Adrenal gland (tissue), 9 donors: ENCODE measurements at regions not wholly inside any gene's neighbourhood (a gene's known extent, or its start where the extent isn't known, plus 50 kb on each side); places are given as distances from the start of the nearest gene placed in this dataset.
"Not testable (repeated sequence)": the region's sequence is repeated elsewhere in the genome, so short reads cannot be mapped to it uniquely, and the experiment has no call there.

ENCODE experiments used
- DNase-seq, 7 donors: peaks; one replicate each; pipeline ENCODE4 v3.0.0-alpha.2; 2019 to 2020
- H3K27ac ChIP-seq, 5 donors: fragments of 200-600 bp; sonication (generic) in 4 of 5; 1 replicate in 3 of 5; 2 replicates in 2 of 5; pipeline versions ENCODE4 v1.5.1 to v1.8.0; 2016 to 2020; ENCODE audit warnings: mild to moderate bottlenecking in 1 of 5
- H3K27me3 ChIP-seq: fragments of 200-600 bp; 2 replicates; pipeline ENCODE4 v1.8.0; 2021
- H3K36me3 ChIP-seq, 2 donors: fragments of 200-600 bp; replicated peaks in 1 of 2; 1 replicate in 1 of 2; 2 replicates in 1 of 2; pipeline versions ENCODE4 v1.5.1 to v1.8.0; 2018 to 2022
- H3K4me1 ChIP-seq, 2 donors: fragments of 200-600 bp; replicated peaks in 1 of 2; 1 replicate in 1 of 2; 2 replicates in 1 of 2; pipeline versions ENCODE4 v1.5.1 to v1.8.0; 2018 to 2021
- H3K4me3 ChIP-seq, 4 donors: fragments of 200-600 bp; sonication (generic) in 3 of 4; one replicate each; pipeline ENCODE4 v1.5.1; 2016 to 2018
- H3K9me3 ChIP-seq, 3 donors: fragments of 200-600 bp; sonication (generic) in 1 of 3; replicated peaks in 1 of 3; 1 replicate in 2 of 3; 2 replicates in 1 of 3; pipeline versions ENCODE4 v1.5.1 to v1.8.0; 2016 to 2021
- POLR2A ChIP-seq, 2 donors: fragments of 450-650 bp; IDR thresholded peaks; one replicate each; pipeline ENCODE4 v1.6.1; 2017; ENCODE audit warnings: antibody characterized with exemption in 2 of 2, mild to moderate bottlenecking in 2 of 2, moderate library complexity in 1 of 2
- WGBS, 4 donors: extraction: QIAGEN DNeasy Blood & Tissue Kit in 2 of 4; methylation state at CpG; one replicate each; pipeline versions ENCODE4 v1.1.5 to v1.1.7; 2013 to 2017; 5-methylcytosine and 5-hydroxymethylcytosine counted together
- intact Hi-C, 2 donors: fragments of 100-400 bp; cut with DNase I; formaldehyde crosslinking; loops; one replicate each; pipeline versions ENCODE4 v1.14.1 to v1.15.0; 2022 to 2023
- TF ChIP-seq, protein P1 (sequence below), 6 experiments: fragments of 450-650 bp in 4 of 6; fragments of 200-600 bp in 2 of 6; sonication (generic) in 1 of 6; IDR thresholded peaks; 1 replicate in 5 of 6; 2 replicates in 1 of 6; pipeline versions ENCODE4 v1.5.1 to v1.8.0; 2016 to 2021; ENCODE audit warnings: antibody characterized with exemption in 6 of 6, mild to moderate bottlenecking in 2 of 6, moderate library complexity in 1 of 6
- donor health status: healthy with polysubstance abuse.
- donor health status: Bipolar disorder and iron deficiency.
- donor health status: DM: yes; HTN: yes; CAD: no.
- donor health status: DM: no; HTN: no; CAD: no.
- donor health status: DM: no; HTN: no; CAD: no.

- H3K9me3 ChIP-seq, result no peaks in the 10 kb centered on the region
- TF ChIP-seq POLR2A (IDR thresholded peaks at IDR 0.05), result no peak
- TF ChIP-seq, protein P1, sequence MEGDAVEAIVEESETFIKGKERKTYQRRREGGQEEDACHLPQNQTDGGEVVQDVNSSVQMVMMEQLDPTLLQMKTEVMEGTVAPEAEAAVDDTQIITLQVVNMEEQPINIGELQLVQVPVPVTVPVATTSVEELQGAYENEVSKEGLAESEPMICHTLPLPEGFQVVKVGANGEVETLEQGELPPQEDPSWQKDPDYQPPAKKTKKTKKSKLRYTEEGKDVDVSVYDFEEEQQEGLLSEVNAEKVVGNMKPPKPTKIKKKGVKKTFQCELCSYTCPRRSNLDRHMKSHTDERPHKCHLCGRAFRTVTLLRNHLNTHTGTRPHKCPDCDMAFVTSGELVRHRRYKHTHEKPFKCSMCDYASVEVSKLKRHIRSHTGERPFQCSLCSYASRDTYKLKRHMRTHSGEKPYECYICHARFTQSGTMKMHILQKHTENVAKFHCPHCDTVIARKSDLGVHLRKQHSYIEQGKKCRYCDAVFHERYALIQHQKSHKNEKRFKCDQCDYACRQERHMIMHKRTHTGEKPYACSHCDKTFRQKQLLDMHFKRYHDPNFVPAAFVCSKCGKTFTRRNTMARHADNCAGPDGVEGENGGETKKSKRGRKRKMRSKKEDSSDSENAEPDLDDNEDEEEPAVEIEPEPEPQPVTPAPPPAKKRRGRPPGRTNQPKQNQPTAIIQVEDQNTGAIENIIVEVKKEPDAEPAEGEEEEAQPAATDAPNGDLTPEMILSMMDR (IDR thresholded peaks at IDR 0.05), result no peak
- no peaks in the 10 kb centered on the region for H3K27me3 ChIP-seq
- H3K27ac ChIP-seq, result no peak overlapping the region
- H3K4me3 ChIP-seq, result no peak overlapping the region
- no peak for DNase-seq
- H3K36me3 ChIP-seq, result no peaks in the 10 kb centered on the region
- intact Hi-C loops, result no loop called here
- no peaks in the 10 kb centered on the region for H3K4me1 ChIP-seq
- WGBS, 4 donors, result 83 to 95% (median 86%) methylated on average over 3 of the region's 3 CpGs
These were observed 95.1 kb upstream of the DAPK1 start for GRCh38 chr9:87402537-87402936.

GRCh38 chr9:87405677-87406542, 91.8 kb upstream of the DAPK1 start:
- H3K4me1 ChIP-seq, result no peaks in the 10 kb centered on the region
- intact Hi-C loops, result no loop called here
- H3K27ac ChIP-seq, result no peak overlapping the region
- H3K36me3 ChIP-seq, result no peaks in the 10 kb centered on the region
- peak in 2 of 7 donors; percentile 5 to 16 for DNase-seq
- no peak overlapping the region for H3K4me3 ChIP-seq
- no peak for TF ChIP-seq POLR2A (IDR thresholded peaks at IDR 0.05)
- no peaks in the 10 kb centered on the region for H3K9me3 ChIP-seq
- no peaks in the 10 kb centered on the region for H3K27me3 ChIP-seq
- 57 to 73% (median 71%) methylated on average over 3 of the region's 3 CpGs for WGBS, 4 donors

- Histone ChIP-seq H3K27ac (no peak overlapping the region), H3K36me3 (no peaks in the 10 kb centered on the region), H3K27me3 (no peaks in the 10 kb centered on the region), H3K9me3 (no peaks in the 10 kb centered on the region), H3K4me3 (no peak overlapping the region), H3K4me1 (no peaks in the 10 kb centered on the region)
- TF ChIP-seq, protein P1 (IDR thresholded peaks at IDR 0.05), result no peak
- TF ChIP-seq POLR2A (IDR thresholded peaks at IDR 0.05), result no peak
- no peak for DNase-seq
- 60 to 66% (median 65%) methylated on average over 4 of the region's 4 CpGs for WGBS, 4 donors
- intact Hi-C loops, result no loop called here
These were observed 91.0 kb upstream of the DAPK1 start for GRCh38 chr9:87406543-87407166.

GRCh38 chr9:87410047-87411005, 87.3 kb upstream of the DAPK1 start:
- H3K9me3 ChIP-seq, H3K36me3 ChIP-seq, intact Hi-C loops, H3K4me1 ChIP-seq, H3K4me3 ChIP-seq, DNase-seq, H3K27ac ChIP-seq, H3K27me3 ChIP-seq: not testable (repeated sequence)
- WGBS, 4 donors, result 72 to 79% (median 75%) methylated on average over 15 to 16 of the region's 16 CpGs

- no peaks in the 10 kb centered on the region for H3K36me3 ChIP-seq
- no peaks in the 10 kb centered on the region for H3K4me1 ChIP-seq
- no peak overlapping the region for H3K27ac ChIP-seq
- intact Hi-C loops, result no loop called here
- TF ChIP-seq POLR2A (IDR thresholded peaks at IDR 0.05), result no peak
- TF ChIP-seq, protein P1 (IDR thresholded peaks at IDR 0.05), result no peak
- H3K27me3 ChIP-seq, result no peaks in the 10 kb centered on the region
- H3K9me3 ChIP-seq, result no peaks in the 10 kb centered on the region
- DNase-seq, result no peak
- H3K4me3 ChIP-seq, result no peak overlapping the region
- 83 to 93% (median 88%) methylated on average over 1 of the region's 1 CpG for WGBS, 4 donors
These were observed 76.8 kb upstream of the DAPK1 start for GRCh38 chr9:87420884-87421283.
